ENCODE measurements at regions not wholly inside any gene's neighbourhood (a gene's known extent, or its start where the extent isn't known, plus 50 kb on each side); places are given as distances from the start of the nearest gene placed in this dataset.

DNA sequence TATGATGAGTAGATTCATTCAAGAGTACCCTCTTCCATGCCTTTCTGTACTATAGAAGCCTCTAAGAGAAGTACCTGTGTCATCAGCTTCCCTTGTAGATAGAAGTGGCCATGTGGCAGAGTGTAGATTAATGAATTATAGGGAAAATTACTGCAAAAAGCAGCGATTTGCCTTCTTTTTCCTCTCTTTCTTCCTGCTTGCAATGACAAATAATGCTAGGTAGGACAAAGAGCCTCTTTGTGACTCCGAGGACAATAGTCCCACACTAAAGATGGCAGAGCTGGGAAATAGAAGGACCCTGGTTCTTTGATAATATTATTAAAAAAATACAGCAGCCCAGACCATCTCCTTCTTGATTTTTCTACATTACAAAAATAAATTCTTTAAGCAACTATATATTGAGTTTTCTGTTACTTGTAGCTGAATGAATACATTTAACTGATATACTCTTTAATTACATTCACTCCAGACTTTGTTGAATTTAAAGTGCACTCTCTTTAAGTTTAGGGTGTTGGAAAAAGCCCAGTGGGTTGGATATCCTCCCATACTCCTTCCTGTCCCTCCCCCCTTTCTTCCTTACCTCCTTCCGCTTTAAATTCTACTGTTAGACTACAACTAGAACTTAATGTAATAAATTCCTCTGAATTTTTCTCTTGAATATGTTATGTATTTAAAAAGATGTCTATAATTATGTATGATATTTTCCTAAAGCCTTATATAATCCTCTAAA is 198.2 kb upstream of the APP start:
- TF ChIP-seq, protein P1, sequence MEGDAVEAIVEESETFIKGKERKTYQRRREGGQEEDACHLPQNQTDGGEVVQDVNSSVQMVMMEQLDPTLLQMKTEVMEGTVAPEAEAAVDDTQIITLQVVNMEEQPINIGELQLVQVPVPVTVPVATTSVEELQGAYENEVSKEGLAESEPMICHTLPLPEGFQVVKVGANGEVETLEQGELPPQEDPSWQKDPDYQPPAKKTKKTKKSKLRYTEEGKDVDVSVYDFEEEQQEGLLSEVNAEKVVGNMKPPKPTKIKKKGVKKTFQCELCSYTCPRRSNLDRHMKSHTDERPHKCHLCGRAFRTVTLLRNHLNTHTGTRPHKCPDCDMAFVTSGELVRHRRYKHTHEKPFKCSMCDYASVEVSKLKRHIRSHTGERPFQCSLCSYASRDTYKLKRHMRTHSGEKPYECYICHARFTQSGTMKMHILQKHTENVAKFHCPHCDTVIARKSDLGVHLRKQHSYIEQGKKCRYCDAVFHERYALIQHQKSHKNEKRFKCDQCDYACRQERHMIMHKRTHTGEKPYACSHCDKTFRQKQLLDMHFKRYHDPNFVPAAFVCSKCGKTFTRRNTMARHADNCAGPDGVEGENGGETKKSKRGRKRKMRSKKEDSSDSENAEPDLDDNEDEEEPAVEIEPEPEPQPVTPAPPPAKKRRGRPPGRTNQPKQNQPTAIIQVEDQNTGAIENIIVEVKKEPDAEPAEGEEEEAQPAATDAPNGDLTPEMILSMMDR (conservative IDR thresholded peaks at IDR 0.05; ENCODE audit: low read depth, low read length), result no peak
- TF ChIP-seq EZH2phosphoT487 (IDR thresholded peaks at IDR 0.05; ENCODE audit: borderline replicate concordance, low read length), result no peak
